ENCODE measurements at regions not wholly inside any gene's neighbourhood (a gene's known extent, or its start where the extent isn't known, plus 50 kb on each side); places are given as distances from the start of the nearest gene placed in this dataset.

GRCh38 chr6:168956884-168957730 lies 296.5 kb downstream of the THBS2 start:
- ChIA-PET POLR2A (no interaction called here), CTCF (interaction anchor here (0.6 to 1.2 kb wide), 3 partner anchors 65 to 1560 kb away, joined by 3 to 4 read pairs (median 3); no protein-coding TSS in a partner anchor)
- no peaks in the 10 kb centered on the region for H3K4me1 Mint-ChIP-seq (ENCODE audit: low read depth, unreplicated experiment)
- no peaks in the 10 kb centered on the region for H3K36me3 Mint-ChIP-seq (ENCODE audit: insufficient read depth, unreplicated experiment)
- DNase-seq: peak; percentile 63 to 76
- no peaks in the 10 kb centered on the region for H3K27me3 ChIP-seq (replicated peaks; ENCODE audit: control insufficient read depth, insufficient read depth, low read length)
- peaks cover 7% of the 10 kb centered on the region for H3K27me3 Mint-ChIP-seq (ENCODE audit: insufficient read depth, unreplicated experiment)
- no peak overlapping the region for H3K4me3 ChIP-seq (ENCODE audit: low read depth, low read length)
- no peaks in the 10 kb centered on the region for H3K4me1 ChIP-seq
- no peak overlapping the region for H3K27ac Mint-ChIP-seq (ENCODE audit: unreplicated experiment)
- BruUV-seq (replicated peaks): no TSS peak
- H3K4me3 Mint-ChIP-seq (ENCODE audit: unreplicated experiment): no peak overlapping the region
- H3K36me3 ChIP-seq (ENCODE audit: control insufficient read depth, insufficient read depth, low read length): no peaks in the 10 kb centered on the region
- intact Hi-C loops (cut with micrococcal nuclease; ENCODE audit: unreplicated experiment): loop anchor here (1.0 to 10.0 kb wide), 8 partner anchors 62 to 1575 kb away; partner anchors contain the start of gene DLL1
- H3K9me3 Mint-ChIP-seq (ENCODE audit: unreplicated experiment): no peaks in the 10 kb centered on the region
- no peaks in the 10 kb centered on the region for H3K9me3 ChIP-seq
- peak; percentile 67 to 81 for TF ChIP-seq CTCF (IDR thresholded peaks at IDR 0.05; ENCODE audit: insufficient read depth in 1 of 2, low read depth in 1 of 2, low read length in 1 of 2, severe bottlenecking in 1 of 2, unreplicated experiment in 1 of 2)

GRCh38 chr6:168956141-168956838 lies 297.4 kb downstream of the THBS2 start:
- Histone ChIP-seq H3K36me3 (ENCODE audit: control insufficient read depth, insufficient read depth, low read length) (no peaks in the 10 kb centered on the region), H3K27me3 (replicated peaks; ENCODE audit: control insufficient read depth, insufficient read depth, low read length) (no peaks in the 10 kb centered on the region), H3K9me3 (no peaks in the 10 kb centered on the region), H3K4me1 (no peaks in the 10 kb centered on the region), H3K4me3 (ENCODE audit: low read depth, low read length) (no peak overlapping the region)
- Mint-ChIP-seq H3K27me3 (ENCODE audit: insufficient read depth, unreplicated experiment) (peaks cover 11% of the 10 kb centered on the region), H3K36me3 (ENCODE audit: insufficient read depth, unreplicated experiment) (no peaks in the 10 kb centered on the region), H3K27ac (ENCODE audit: unreplicated experiment) (no peak overlapping the region), H3K4me3 (ENCODE audit: unreplicated experiment) (no peak overlapping the region), H3K4me1 (ENCODE audit: low read depth, unreplicated experiment) (no peaks in the 10 kb centered on the region), H3K9me3 (ENCODE audit: unreplicated experiment) (no peaks in the 10 kb centered on the region)
- no TSS peak for BruUV-seq (replicated peaks)
- TF ChIP-seq CTCF (IDR thresholded peaks at IDR 0.05; ENCODE audit: insufficient read depth in 1 of 2, low read depth in 1 of 2, low read length in 1 of 2, severe bottlenecking in 1 of 2, unreplicated experiment in 1 of 2): no peak
- CTCF ChIA-PET: interaction anchor here (1.1 to 1.2 kb wide), 2 partner anchors 64 to 1561 kb away, joined by 3 to 4 read pairs; no protein-coding TSS in a partner anchor
- no peak for DNase-seq
- intact Hi-C loops (cut with micrococcal nuclease; ENCODE audit: unreplicated experiment): loop anchor here (2.0 to 10.0 kb wide), 5 partner anchors 369 to 1576 kb away; partner anchors contain the start of gene DLL1
- POLR2A ChIA-PET: no interaction called here

- Mint-ChIP-seq H3K27me3 (ENCODE audit: insufficient read depth, unreplicated experiment) (peaks cover 11% of the 10 kb centered on the region), H3K4me3 (ENCODE audit: unreplicated experiment) (no peak overlapping the region), H3K4me1 (ENCODE audit: low read depth, unreplicated experiment) (no peaks in the 10 kb centered on the region), H3K9me3 (ENCODE audit: unreplicated experiment) (no peaks in the 10 kb centered on the region), H3K36me3 (ENCODE audit: insufficient read depth, unreplicated experiment) (no peaks in the 10 kb centered on the region), H3K27ac (ENCODE audit: unreplicated experiment) (no peak overlapping the region)
- ChIA-PET CTCF (no interaction called here), POLR2A (no interaction called here)
- Histone ChIP-seq H3K9me3 (no peaks in the 10 kb centered on the region), H3K4me3 (ENCODE audit: low read depth, low read length) (no peak overlapping the region), H3K27me3 (replicated peaks; ENCODE audit: control insufficient read depth, insufficient read depth, low read length) (no peaks in the 10 kb centered on the region), H3K36me3 (ENCODE audit: control insufficient read depth, insufficient read depth, low read length) (no peaks in the 10 kb centered on the region), H3K4me1 (no peaks in the 10 kb centered on the region)
- BruUV-seq (replicated peaks): no TSS peak
- intact Hi-C loops (cut with micrococcal nuclease; ENCODE audit: unreplicated experiment): loop anchor here (10.0 kb wide), 1 partner anchor 371 kb away; no protein-coding TSS in a partner anchor
- TF ChIP-seq CTCF (IDR thresholded peaks at IDR 0.05; ENCODE audit: insufficient read depth in 1 of 2, low read depth in 1 of 2, low read length in 1 of 2, severe bottlenecking in 1 of 2, unreplicated experiment in 1 of 2): no peak
- DNase-seq: no peak
These were observed 300.2 kb downstream of the THBS2 start for GRCh38 chr6:168953461-168953860.
